ENCODE measurements at regions not wholly inside any gene's neighbourhood (a gene's known extent, or its start where the extent isn't known, plus 50 kb on each side); places are given as distances from the start of the nearest gene placed in this dataset.

DNA sequence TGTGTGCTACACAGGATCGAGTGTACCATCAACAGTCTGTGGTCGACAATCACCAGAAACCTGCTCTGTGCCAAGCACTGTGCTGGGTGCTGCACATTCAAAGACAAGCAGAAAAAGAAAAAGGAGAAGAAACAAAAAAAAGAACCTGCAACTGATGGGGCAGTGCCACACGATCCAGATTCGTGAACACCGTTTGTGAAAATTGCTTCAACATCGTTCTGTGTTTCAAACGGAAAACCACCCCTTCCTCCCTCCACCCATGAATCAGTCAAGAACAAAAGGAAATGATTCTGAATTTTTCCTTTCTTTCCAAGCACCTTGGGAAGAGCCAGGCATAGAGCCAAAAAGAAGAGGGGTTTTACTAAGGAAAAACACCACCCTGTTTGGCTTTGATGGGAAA is 129.2 kb upstream of the ARID1B start:
- no peak for DNase-seq

- no peak for DNase-seq
Measured at GRCh38 chr6:156647140-156647784, 129.9 kb upstream of the ARID1B start.

DNA sequence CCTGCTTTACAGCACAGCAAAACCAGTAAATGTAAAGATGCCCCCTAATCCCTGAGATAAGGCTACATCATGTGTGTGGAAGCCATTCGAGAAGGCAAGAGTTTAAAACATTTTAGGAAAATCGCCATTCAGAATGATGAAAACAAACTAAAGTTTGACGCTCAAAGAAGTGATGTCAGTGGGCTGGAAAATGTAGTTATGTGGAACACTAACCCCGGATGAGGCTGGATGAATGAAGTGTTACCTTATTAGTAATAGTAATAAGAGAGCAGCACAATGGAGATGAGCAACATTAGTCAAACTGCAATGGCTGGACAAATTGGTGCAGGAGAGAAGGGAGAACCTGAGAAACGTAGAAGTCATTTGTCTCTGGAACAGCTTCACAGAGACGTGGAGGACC is 130.7 kb upstream of the ARID1B start:
- DNase-seq: no peak

- DNase-seq: no peak
Measured at GRCh38 chr6:156645097-156645496, 132.1 kb upstream of the ARID1B start.

GRCh38 chr6:156639009-156639721 is 138.0 kb upstream of the ARID1B start:
- DNase-seq: no peak

- DNase-seq: no peak
Measured at GRCh38 chr6:156638581-156638980, 138.6 kb upstream of the ARID1B start.

- DNase-seq: no peak
Measured at GRCh38 chr6:156634951-156635371, 142.2 kb upstream of the ARID1B start.

DNA sequence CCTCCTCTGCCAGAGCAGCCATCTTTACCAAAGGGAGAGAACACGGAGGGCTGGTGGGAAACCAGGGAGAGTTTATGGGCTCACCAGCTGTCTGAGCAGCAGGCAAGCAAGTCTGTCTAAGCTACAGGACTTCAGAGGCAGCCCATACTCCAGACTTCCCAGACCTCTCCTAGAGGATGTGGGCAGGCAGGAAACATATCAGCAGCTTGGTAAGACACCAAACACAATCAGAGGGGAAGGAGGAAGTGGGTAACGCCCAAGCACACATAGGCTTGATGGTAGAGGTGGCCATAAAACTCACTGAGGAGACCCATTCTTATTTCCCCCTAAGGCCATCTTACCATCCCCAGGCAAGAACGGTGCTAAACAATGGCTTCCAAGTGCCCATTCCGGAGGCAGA is 143.1 kb upstream of the ARID1B start:
- no peak for DNase-seq

DNA sequence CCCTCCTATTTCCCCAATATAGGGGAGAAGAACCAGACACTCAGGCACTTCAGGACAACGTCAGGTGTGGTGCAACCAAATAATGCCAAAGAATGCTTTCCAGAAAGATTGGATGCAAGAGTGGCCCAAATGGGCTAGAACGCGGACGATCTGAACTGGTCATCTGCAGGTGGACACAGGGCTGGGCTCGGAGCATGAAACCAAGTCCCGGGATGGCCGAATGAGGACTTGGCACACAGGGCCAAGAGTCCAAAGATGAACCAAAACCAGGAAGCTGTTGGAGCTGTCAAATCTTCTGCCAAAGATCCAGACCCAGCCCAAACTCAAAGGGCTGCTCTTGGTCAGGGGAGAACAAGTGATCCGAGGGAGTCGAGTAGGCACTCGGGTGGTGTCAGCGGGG is 143.9 kb upstream of the ARID1B start:
- DNase-seq: no peak

- DNase-seq: no peak
Measured at GRCh38 chr6:156630613-156631302, 146.4 kb upstream of the ARID1B start.

GRCh38 chr6:156628805-156629204 is 148.4 kb upstream of the ARID1B start:
- no peak for DNase-seq

DNA sequence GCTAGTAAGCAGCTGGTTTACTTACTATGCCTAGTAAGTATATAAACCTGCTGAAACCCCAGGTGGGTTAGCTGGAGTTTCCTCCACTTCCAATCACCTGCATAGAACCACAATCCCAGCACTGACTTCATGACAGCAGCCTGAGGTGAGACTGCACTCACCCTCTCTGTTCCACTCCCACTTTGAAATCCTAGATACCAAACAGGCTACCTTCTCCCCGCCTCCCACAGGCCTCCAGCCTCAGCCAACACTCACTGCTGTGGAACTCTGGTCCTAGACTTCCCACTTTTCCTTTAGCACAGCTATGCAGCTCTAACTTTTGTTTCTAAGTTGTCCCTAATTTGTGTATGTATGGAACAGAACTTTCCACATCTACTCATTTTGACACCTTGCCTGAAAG is 149.7 kb upstream of the ARID1B start:
- DNase-seq: no peak

- DNase-seq: no peak
Measured at GRCh38 chr6:156622185-156622584, 155.0 kb upstream of the ARID1B start.

GRCh38 chr6:156620331-156620730 is 156.8 kb upstream of the ARID1B start:
- DNase-seq: no peak

GRCh38 chr6:156618600-156619205 is 158.5 kb upstream of the ARID1B start:
- DNase-seq: peak; percentile 25

GRCh38 chr6:156617941-156618340 is 159.2 kb upstream of the ARID1B start:
- no peak for DNase-seq

GRCh38 chr6:156617376-156617775 is 159.8 kb upstream of the ARID1B start:
- DNase-seq: peak; percentile 20

DNA sequence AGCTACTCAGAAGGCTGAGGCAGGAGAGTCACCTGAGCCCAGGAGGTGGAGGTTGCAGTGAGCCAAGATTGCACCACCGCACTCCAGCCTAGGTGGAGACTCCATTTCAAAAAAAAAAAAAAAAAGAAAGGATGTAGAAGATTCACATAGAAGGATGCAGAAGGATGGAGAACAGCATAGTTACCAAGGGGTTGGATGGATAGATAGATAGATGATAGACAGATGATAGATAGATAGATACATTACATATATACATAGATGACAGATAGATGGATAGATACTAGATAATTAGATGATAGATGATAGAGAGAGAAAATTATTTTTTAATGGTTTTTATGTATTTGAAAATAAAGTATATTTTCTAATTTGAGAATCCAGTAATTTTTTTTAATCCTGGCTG is 160.7 kb upstream of the ARID1B start:
- no peak for DNase-seq

DNA sequence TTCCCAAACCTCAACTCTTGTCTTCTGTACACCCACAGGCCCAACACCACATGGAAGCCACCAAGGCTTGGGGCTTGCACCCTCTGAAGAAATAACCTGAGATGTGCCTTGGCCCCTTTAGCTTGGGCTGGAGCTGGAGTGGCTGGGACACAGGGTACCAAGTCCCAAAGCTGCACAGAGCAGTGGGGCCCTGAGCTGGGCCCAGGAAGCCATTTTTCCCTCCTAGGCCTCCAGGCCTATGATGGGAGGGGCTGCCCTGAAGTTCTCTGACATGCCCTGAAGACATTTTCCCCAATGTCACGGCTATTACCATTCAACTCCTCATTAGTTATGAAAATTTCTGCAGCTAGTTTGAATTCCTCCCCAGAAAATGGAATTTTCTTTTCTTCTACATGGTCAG is 163.2 kb upstream of the ARID1B start:
- no peak for DNase-seq

DNA sequence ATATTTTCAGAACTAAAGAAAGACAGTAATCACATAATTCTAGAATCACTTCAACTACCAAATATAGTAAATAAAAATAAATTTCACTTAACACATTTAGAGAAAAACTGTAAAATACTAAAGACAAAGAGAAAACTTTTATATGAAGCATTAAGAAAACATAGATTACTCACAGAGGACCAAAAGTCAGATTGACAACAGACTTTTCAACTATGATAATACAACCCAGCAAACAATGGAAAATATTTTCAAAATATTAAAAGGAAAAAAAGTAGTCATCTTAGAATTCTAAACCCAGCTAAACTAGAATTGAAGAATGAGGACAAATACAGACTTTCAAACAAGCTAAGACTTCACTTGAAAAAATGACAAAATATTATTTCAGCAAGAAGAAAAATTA is 164.8 kb upstream of the ARID1B start:
- no peak for DNase-seq

DNA sequence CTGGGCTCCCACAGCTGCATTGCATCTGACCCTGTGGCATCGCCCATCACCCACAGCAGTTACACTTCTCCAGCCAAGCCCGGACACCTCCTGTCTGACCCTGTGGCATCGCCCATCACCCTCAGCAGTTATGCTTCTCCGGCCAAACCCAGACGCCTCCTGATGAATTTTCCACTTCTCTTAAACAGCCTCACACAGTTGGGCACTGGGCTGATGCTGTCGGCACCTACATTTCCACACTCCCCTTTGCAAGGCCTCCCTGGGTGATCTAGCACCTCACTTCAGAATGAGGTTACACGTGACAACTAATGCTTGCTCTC is 175.2 kb upstream of the ARID1B start:
- no peak for DNase-seq

- DNase-seq: no peak
Measured at GRCh38 chr6:156601152-156602065, 175.8 kb upstream of the ARID1B start.

DNA sequence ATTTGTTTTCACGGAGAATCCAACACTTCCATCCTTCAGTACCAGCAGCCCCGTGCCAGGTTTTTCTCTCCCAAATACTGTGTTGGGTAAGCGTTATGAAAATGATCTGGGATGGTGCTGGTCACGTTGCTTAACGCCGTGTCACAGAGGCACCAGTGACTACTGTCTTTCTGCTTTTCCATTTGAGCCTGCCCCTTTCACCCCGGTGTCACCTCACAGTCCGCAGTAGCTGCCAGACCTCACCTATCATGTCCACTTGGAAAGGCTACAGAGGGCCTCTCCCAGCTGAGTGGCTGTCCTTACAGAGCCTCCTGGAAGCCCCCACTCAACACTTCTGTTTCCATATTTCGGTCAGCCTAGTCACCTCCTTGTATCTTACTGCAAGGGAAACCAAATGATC is 176.5 kb upstream of the ARID1B start:
- no peak for DNase-seq
